ENCODE measurements at regions not wholly inside any gene's neighbourhood (a gene's known extent, or its start where the extent isn't known, plus 50 kb on each side); places are given as distances from the start of the nearest gene placed in this dataset.

DNA sequence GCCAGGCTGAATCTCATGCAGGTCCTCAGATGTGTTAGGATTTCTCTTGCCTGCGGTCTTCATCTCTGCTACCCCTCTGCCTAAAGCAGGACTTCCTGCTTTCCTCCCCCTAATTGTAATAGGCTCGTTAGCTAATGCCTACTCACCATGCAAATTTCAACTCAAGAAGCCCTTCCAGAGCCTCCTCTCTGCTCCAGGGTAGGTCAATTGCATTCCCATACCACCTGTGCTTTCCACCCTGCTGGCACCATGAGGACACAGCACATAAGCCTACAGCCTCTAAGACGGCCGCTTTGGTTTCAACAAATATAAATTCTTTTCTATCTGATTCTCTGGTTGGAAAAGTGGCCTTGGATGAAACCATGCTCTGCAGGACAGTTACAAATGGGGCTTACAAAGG is 93.9 kb downstream of the QDPR start:
- no TSS peak for BruUV-seq (replicated peaks)
- Histone ChIP-seq H3K27me3 (replicated peaks; ENCODE audit: insufficient read depth, low read depth, low read length, poor library complexity) (no peaks in the 10 kb centered on the region), H3K27ac (ENCODE audit: low read depth, low read length, poor library complexity, severe bottlenecking) (no peak overlapping the region), H3K36me3 (ENCODE audit: insufficient read depth, low read length, poor library complexity, severe bottlenecking) (no peaks in the 10 kb centered on the region), H3K9me3 (ENCODE audit: low read depth, low read length, poor library complexity, severe bottlenecking) (no peaks in the 10 kb centered on the region), H3K4me1 (ENCODE audit: insufficient read depth, low read length, poor library complexity, severe bottlenecking) (no peaks in the 10 kb centered on the region), H3K4me3 (ENCODE audit: low read depth, low read length, poor library complexity, severe bottlenecking) (no peak overlapping the region)
- no peak for DNase-seq (ENCODE audit: low spot score)
- TF ChIP-seq, protein P1, sequence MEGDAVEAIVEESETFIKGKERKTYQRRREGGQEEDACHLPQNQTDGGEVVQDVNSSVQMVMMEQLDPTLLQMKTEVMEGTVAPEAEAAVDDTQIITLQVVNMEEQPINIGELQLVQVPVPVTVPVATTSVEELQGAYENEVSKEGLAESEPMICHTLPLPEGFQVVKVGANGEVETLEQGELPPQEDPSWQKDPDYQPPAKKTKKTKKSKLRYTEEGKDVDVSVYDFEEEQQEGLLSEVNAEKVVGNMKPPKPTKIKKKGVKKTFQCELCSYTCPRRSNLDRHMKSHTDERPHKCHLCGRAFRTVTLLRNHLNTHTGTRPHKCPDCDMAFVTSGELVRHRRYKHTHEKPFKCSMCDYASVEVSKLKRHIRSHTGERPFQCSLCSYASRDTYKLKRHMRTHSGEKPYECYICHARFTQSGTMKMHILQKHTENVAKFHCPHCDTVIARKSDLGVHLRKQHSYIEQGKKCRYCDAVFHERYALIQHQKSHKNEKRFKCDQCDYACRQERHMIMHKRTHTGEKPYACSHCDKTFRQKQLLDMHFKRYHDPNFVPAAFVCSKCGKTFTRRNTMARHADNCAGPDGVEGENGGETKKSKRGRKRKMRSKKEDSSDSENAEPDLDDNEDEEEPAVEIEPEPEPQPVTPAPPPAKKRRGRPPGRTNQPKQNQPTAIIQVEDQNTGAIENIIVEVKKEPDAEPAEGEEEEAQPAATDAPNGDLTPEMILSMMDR (conservative IDR thresholded peaks at IDR 0.05; ENCODE audit: low read depth, low read length), result no peak
- no peak for TF ChIP-seq EZH2 (IDR thresholded peaks at IDR 0.05; ENCODE audit: borderline replicate concordance, low read depth, low read length, poor library complexity, severe bottlenecking)
- POLR2A ChIA-PET (ENCODE audit: low non-redundant PET), result no interaction called here
- CTCF ChIA-PET, result no interaction called here
- intact Hi-C loops (cut with micrococcal nuclease; ENCODE audit: unreplicated experiment), result no loop called here

DNA sequence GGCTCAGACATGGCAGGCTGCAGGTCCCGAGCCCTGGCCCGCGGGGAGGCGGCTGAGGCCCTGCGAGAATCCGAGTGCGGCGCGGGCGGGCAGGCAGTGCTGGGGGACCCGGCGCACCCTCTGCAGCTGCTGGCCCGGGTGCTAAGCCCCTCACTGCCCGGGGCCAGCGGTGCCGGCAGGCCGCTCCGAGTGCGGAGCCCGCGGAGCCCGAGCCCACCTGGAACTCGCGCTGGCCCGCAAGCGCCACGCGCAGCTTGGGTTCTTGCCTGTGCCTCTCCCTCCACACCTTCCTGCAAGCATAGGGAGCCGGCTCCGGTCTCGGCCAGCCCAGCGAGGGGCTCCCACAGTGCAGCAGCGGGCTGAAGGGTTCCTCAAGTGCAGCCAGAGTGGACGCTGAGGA is 97.5 kb downstream of the QDPR start:
- CTCF ChIA-PET, result no interaction called here
- Histone ChIP-seq H3K9me3 (ENCODE audit: low read depth, low read length, poor library complexity, severe bottlenecking) (no peaks in the 10 kb centered on the region), H3K27ac (ENCODE audit: low read depth, low read length, poor library complexity, severe bottlenecking) (no peak overlapping the region), H3K4me1 (ENCODE audit: insufficient read depth, low read length, poor library complexity, severe bottlenecking) (no peaks in the 10 kb centered on the region), H3K27me3 (replicated peaks; ENCODE audit: insufficient read depth, low read depth, low read length, poor library complexity) (no peaks in the 10 kb centered on the region), H3K4me3 (ENCODE audit: low read depth, low read length, poor library complexity, severe bottlenecking) (no peak overlapping the region), H3K36me3 (ENCODE audit: insufficient read depth, low read length, poor library complexity, severe bottlenecking) (no peaks in the 10 kb centered on the region)
- TF ChIP-seq EZH2 (IDR thresholded peaks at IDR 0.05; ENCODE audit: borderline replicate concordance, low read depth, low read length, poor library complexity, severe bottlenecking), result no peak
- TF ChIP-seq, protein P1 (conservative IDR thresholded peaks at IDR 0.05; ENCODE audit: low read depth, low read length), result no peak
- BruUV-seq (replicated peaks), result no TSS peak
- intact Hi-C loops (cut with micrococcal nuclease; ENCODE audit: unreplicated experiment), result no loop called here
- DNase-seq (ENCODE audit: low spot score), result no peak
- POLR2A ChIA-PET (ENCODE audit: low non-redundant PET), result no interaction called here

DNA sequence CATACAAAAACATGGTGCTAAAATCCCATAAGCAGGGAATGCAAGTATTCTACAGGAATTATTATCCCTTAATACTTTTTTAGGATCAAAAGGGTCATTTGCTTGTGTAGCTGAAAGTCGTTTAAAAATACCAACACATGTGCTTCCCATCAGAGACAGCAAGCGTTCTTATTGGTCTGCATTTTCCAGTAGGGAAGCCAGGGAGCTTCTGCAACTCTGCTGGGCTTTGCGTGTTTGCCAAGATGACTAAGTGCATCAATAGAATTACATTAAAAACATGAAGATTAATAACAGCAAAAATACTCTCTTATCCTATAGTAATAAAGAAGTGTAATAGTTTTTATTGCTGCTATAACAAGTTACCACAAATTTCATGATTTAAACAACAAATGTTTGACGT is 111.2 kb downstream of the QDPR start:
- H3K4me1 ChIP-seq (ENCODE audit: insufficient read depth, low read length, poor library complexity, severe bottlenecking), result no peaks in the 10 kb centered on the region
- H3K9me3 ChIP-seq (ENCODE audit: low read depth, low read length, poor library complexity, severe bottlenecking), result no peaks in the 10 kb centered on the region
- POLR2A ChIA-PET (ENCODE audit: low non-redundant PET), result no interaction called here
- no peak for TF ChIP-seq EZH2 (IDR thresholded peaks at IDR 0.05; ENCODE audit: borderline replicate concordance, low read depth, low read length, poor library complexity, severe bottlenecking)
- TF ChIP-seq, protein P1 (conservative IDR thresholded peaks at IDR 0.05; ENCODE audit: low read depth, low read length), result no peak
- DNase-seq (ENCODE audit: low spot score), result no peak
- intact Hi-C loops (cut with micrococcal nuclease; ENCODE audit: unreplicated experiment), result no loop called here
- H3K27ac ChIP-seq (ENCODE audit: low read depth, low read length, poor library complexity, severe bottlenecking), result no peak overlapping the region
- H3K4me3 ChIP-seq (ENCODE audit: low read depth, low read length, poor library complexity, severe bottlenecking), result no peak overlapping the region
- H3K36me3 ChIP-seq (ENCODE audit: insufficient read depth, low read length, poor library complexity, severe bottlenecking), result no peaks in the 10 kb centered on the region
- CTCF ChIA-PET, result no interaction called here
- BruUV-seq (replicated peaks), result no TSS peak
- H3K27me3 ChIP-seq (replicated peaks; ENCODE audit: insufficient read depth, low read depth, low read length, poor library complexity), result no peaks in the 10 kb centered on the region
